Stomach (tissue), 8 donors: ENCODE measurements at regions not wholly inside any gene's neighbourhood (a gene's known extent, or its start where the extent isn't known, plus 50 kb on each side); places are given as distances from the start of the nearest gene placed in this dataset.

Experiments used
- DNase-seq, 2 donors: peaks; one replicate each; pipeline versions ENCODE4 v3.0.0 to v3.0.0-alpha.2; 2013 to 2019
- H3K27ac ChIP-seq, 5 donors: fragments of 200-600 bp in 4 of 5; sonication (generic) in 4 of 5; one replicate each; pipeline ENCODE4 v1.5.1; 2013 to 2019; ENCODE audit warnings: mild to moderate bottlenecking in 1 of 5, moderate library complexity in 1 of 5
- H3K27me3 ChIP-seq, 3 donors: fragments of 200-600 bp; sonication (generic); one replicate each; pipeline ENCODE4 v1.5.1; 2017 to 2019; ENCODE audit warnings: mixed run types in 1 of 3
- H3K36me3 ChIP-seq, 4 donors: fragments of 200-600 bp; sonication (generic); 1 replicate in 3 of 4; 2 replicates in 1 of 4; pipeline ENCODE4 v1.5.1; 2016 to 2019
- H3K4me1 ChIP-seq, 4 donors: fragments of 200-600 bp; sonication (generic); one replicate each; pipeline ENCODE4 v1.5.1; 2016 to 2019
- H3K4me3 ChIP-seq, 4 donors: fragments of 200-600 bp; sonication (generic) in 3 of 4; one replicate each; pipeline ENCODE4 v1.5.1; 2016 to 2019; ENCODE audit warnings: mild to moderate bottlenecking in 1 of 4
- H3K9me3 ChIP-seq, 4 donors: fragments of 200-600 bp; sonication (generic); one replicate each; pipeline ENCODE4 v1.5.1; 2016 to 2019
- EP300 ChIP-seq: sonication (generic); formaldehyde crosslinking; IDR thresholded peaks from one replicate; pipeline ENCODE4 v1.6.1; 2017; ENCODE audit warnings: antibody characterized with exemption
- POLR2A ChIP-seq, 4 donors: fragments of 450-650 bp; IDR thresholded peaks; one replicate each; pipeline ENCODE4 v1.6.1; 2016; ENCODE audit warnings: antibody characterized with exemption in 4 of 4, control low read depth in 2 of 4, mild to moderate bottlenecking in 1 of 4, moderate library complexity in 1 of 4
- POLR2AphosphoS5 ChIP-seq, 3 donors: sonication (generic); formaldehyde crosslinking; IDR thresholded peaks; one replicate each; pipeline ENCODE4 v1.6.1; 2016; ENCODE audit warnings: antibody characterized with exemption in 3 of 3
- WGBS, 5 donors: extraction: QIAGEN DNeasy Blood & Tissue Kit in 3 of 5; methylation state at CpG; one replicate each; pipeline versions ENCODE4 v1.1.5 to v1.1.7; 2013 to 2018; 5-methylcytosine and 5-hydroxymethylcytosine counted together
- intact Hi-C: fragments of 100-400 bp; cut with DNase I; formaldehyde crosslinking; loops from one replicate; pipeline ENCODE4 v1.15.1; 2023; ENCODE audit warnings: low total_unique reads
- TF ChIP-seq, protein P1 (sequence below), 7 experiments: fragments of 450-650 bp in 4 of 7; fragments of 200-600 bp in 3 of 7; sonication (generic) in 3 of 7; IDR thresholded peaks; one replicate each; pipeline ENCODE4 v1.5.1; 2016 to 2019; ENCODE audit warnings: antibody characterized with exemption in 7 of 7, control low read depth in 2 of 7, mild to moderate bottlenecking in 1 of 7
- donor health status: healthy with polysubstance abuse.
- donor health status: Bipolar disorder and iron deficiency.
- donor health status: healthy.

DNA sequence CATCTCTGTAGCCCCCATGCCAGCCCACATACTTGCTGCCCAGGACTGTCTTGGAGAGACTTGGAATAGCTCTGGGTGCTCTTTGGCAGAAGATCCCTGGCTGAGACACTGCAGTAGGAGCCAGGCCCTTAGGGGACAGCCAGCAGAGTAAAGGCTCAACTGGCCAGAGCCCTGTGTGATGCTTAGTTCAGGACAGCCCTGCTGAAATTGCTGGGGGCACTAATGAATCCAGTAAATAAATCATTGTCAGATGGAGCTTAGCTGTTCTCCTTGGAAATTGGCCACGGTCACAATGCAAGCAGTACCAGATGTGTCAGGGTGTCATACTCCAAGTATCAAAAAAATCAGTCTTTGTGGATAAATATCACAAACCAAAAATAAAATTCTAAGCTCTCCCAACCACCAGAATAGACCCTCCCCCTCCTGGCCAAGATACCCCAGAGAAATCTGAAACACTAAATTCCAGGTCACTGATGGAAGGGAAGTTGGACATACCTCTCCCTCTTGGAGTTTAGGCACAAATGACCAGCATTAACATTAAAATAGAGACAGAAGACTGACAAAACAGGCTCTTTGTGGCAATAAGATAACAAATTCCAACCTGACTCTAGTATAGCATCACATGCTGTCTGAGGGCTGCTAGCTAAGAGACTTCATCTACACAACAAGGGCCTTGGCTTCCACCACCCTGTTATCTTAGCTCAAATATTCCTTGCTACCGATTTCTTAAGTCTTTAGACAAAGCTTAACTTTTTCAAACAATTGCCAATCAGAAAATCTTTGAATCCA lies 83.2 kb upstream of the DNAH14 start:
- H3K4me1 ChIP-seq = no peaks in the 10 kb centered on the region
- 37 to 59% (median 51%) methylated on average over 2 of the region's 2 CpGs for WGBS, 5 donors
- H3K27ac ChIP-seq = no peak overlapping the region
- no peak for TF ChIP-seq EP300
- no peak for TF ChIP-seq POLR2A (IDR thresholded peaks at IDR 0.05)
- no peaks in the 10 kb centered on the region for H3K36me3 ChIP-seq
- peaks cover 0 to 16% (median 11%) of the 10 kb centered on the region in 4 donors for H3K9me3 ChIP-seq
- no peak for DNase-seq
- H3K4me3 ChIP-seq = no peak overlapping the region
- no peaks in the 10 kb centered on the region for H3K27me3 ChIP-seq
- intact Hi-C loops = no loop called here

DNA sequence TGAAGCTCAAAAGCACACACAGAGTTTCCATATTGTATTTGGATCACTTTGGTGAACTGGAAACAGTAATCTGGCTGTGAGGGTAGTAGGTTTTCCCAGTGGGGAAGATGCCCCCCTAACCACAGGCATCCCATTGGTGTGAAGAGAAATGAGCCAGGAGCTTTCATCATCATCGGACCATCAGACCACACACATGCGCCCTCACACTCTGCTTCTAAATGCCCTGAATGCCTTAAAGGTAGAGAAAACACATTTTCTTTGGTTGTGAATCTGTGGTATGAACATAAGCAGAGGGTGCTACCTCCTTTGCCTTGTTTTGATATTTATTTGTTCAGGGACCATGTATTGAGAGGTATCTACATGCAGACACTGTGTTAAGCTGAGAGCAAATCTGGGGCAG lies 79.0 kb upstream of the DNAH14 start:
- H3K9me3 ChIP-seq = no peaks in the 10 kb centered on the region
- TF ChIP-seq EP300 (no peak), POLR2A (IDR thresholded peaks at IDR 0.05) (no peak), POLR2AphosphoS5 (IDR thresholded peaks at IDR 0.05) (no peak)
- TF ChIP-seq, protein P1, sequence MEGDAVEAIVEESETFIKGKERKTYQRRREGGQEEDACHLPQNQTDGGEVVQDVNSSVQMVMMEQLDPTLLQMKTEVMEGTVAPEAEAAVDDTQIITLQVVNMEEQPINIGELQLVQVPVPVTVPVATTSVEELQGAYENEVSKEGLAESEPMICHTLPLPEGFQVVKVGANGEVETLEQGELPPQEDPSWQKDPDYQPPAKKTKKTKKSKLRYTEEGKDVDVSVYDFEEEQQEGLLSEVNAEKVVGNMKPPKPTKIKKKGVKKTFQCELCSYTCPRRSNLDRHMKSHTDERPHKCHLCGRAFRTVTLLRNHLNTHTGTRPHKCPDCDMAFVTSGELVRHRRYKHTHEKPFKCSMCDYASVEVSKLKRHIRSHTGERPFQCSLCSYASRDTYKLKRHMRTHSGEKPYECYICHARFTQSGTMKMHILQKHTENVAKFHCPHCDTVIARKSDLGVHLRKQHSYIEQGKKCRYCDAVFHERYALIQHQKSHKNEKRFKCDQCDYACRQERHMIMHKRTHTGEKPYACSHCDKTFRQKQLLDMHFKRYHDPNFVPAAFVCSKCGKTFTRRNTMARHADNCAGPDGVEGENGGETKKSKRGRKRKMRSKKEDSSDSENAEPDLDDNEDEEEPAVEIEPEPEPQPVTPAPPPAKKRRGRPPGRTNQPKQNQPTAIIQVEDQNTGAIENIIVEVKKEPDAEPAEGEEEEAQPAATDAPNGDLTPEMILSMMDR (IDR thresholded peaks at IDR 0.05) = no peak

DNA sequence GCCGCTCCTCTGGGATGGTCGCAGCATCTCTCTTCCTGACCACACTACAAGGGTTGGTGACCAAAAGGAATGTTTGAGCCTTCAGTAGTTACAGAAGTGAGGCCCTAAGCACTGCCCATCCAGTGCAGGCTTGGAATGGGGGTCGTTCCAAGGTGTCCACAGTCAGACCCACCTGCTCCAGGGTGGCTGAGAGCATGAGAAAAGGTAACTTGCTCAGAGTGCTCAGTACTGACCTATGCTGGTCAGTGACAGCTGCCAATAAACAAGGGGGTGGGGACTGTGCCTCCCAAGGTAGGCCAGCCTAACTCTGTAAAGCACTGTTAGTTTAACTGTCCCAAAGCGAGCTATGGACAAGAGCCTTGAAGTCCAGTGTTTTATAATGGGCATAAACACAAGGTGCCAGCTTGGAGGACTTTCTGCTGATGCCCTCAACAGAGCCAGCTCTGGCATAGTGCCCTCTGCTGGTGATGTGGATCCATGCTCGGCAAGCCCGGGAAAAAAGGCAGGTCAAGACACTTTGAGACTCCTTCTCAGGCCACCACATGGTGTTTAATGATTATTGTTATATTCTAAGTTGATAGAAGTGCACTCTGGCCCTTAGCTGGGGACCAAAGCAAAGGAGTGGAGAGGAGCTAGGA lies 78.1 kb upstream of the DNAH14 start:
- TF ChIP-seq EP300 = no peak
- TF ChIP-seq, protein P1 (IDR thresholded peaks at IDR 0.05) = peak in 4 of 7 experiments; percentile 29 to 50 (median 36)
- no peak overlapping the region for H3K4me3 ChIP-seq
- WGBS, 5 donors = 29 to 52% (median 51%) methylated on average over 4 to 6 of the region's 6 CpGs
- intact Hi-C loops = loop anchor here (10.0 kb wide), 2 partner anchors 207 to 337 kb away; no protein-coding TSS in a partner anchor
- no peaks in the 10 kb centered on the region for H3K27me3 ChIP-seq
- H3K27ac ChIP-seq = no peak overlapping the region
- peak; percentile 62 to 77 for DNase-seq
- no peaks in the 10 kb centered on the region for H3K36me3 ChIP-seq
- H3K4me1 ChIP-seq = no peaks in the 10 kb centered on the region
- no peaks in the 10 kb centered on the region for H3K9me3 ChIP-seq

More for the DNA sequence above, 79.0 kb upstream of the DNAH14 start:
- Histone ChIP-seq H3K4me3 (no peak overlapping the region), H3K27me3 (no peaks in the 10 kb centered on the region), H3K4me1 (no peaks in the 10 kb centered on the region), H3K36me3 (no peaks in the 10 kb centered on the region), H3K27ac (no peak overlapping the region)
- intact Hi-C loops = loop anchor here (10.0 kb wide), 2 partner anchors 206 to 336 kb away; no protein-coding TSS in a partner anchor
- 89 to 95% (median 91%) methylated on average over 2 of the region's 2 CpGs for WGBS, 5 donors
- DNase-seq = no peak

DNA sequence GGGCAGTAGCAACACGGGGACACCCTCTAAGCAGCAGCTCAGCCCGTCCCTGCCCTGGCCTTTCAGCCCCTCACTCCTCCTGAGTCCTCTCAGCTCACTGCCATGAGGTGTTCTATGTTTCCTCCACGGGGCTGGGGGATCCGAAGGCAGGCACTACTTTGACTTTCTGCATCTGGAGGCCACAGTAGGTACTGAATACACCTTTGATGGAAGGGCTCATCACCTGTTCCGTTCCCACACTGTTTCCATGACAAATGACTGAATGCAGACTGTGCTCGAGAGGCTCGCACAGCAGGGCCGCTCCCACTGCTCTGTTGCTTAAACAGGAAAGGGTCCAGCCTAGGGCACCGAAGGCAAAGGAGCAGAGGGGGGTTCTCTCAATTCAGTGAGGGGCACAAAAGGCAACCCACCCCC lies 77.6 kb upstream of the DNAH14 start:
- no peaks in the 10 kb centered on the region for H3K4me1 ChIP-seq
- H3K36me3 ChIP-seq = no peaks in the 10 kb centered on the region
- no peak overlapping the region for H3K4me3 ChIP-seq
- H3K27me3 ChIP-seq = no peaks in the 10 kb centered on the region
- peak in 1 of 2 donors; percentile 58 for DNase-seq
- WGBS, 5 donors = 52 to 66% (median 63%) methylated on average over 9 of the region's 9 CpGs
- no peaks in the 10 kb centered on the region for H3K9me3 ChIP-seq
- H3K27ac ChIP-seq = no peak overlapping the region
- intact Hi-C loops = loop anchor here (10.0 kb wide), 2 partner anchors 207 to 337 kb away; no protein-coding TSS in a partner anchor
- TF ChIP-seq, protein P1 (IDR thresholded peaks at IDR 0.05) = no peak
- TF ChIP-seq POLR2AphosphoS5 (IDR thresholded peaks at IDR 0.05) (no peak), EP300 (no peak), POLR2A (IDR thresholded peaks at IDR 0.05) (no peak)
